Common myeloid progenitor, CD34-positive (primary cell): ENCODE measurements at regions not wholly inside any gene's neighbourhood (a gene's known extent, or its start where the extent isn't known, plus 50 kb on each side); places are given as distances from the start of the nearest gene placed in this dataset.

Experiments
- CTCF ChIA-PET: fragments of 350-600 bp; sonication (Branson Sonifier 250); formaldehyde crosslinking; loops from one replicate; lab custom pipeline; 2021; ENCODE audit warnings: antibody characterized with exemption; lab: Charles Lee
- POLR2A ChIA-PET: fragments of 350-600 bp; sonication (Branson Sonifier 250); formaldehyde crosslinking; loops from one replicate; lab custom pipeline; 2021; ENCODE audit warnings: antibody characterized with exemption; lab: Charles Lee
- DNase-seq, 3 donors: peaks; one replicate each; pipeline versions ENCODE4 v3.0.0 to v3.0.0-alpha.2; 2013
- H3K27ac ChIP-seq, 2 experiments: 1 replicate in 1 of 2; 2 replicates in 1 of 2; pipeline ENCODE4 v1.7.0; 2013; ENCODE audit warnings: inconsistent platforms in 2 of 2, low read length in 2 of 2, mild to moderate bottlenecking in 2 of 2, low read depth in 1 of 2, moderate library complexity in 1 of 2; ENCODE audit not compliant: severe bottlenecking in 2 of 2, insufficient read depth in 1 of 2, poor library complexity in 1 of 2
- H3K27me3 ChIP-seq, 5 experiments: replicated peaks in 2 of 5; 1 replicate in 3 of 5; 2 replicates in 2 of 5; pipeline versions ENCODE4 v1.6.1 to v1.7.0; 2013; ENCODE audit warnings: low read length in 4 of 5, mild to moderate bottlenecking in 2 of 5, moderate library complexity in 2 of 5, inconsistent platforms in 1 of 5; ENCODE audit not compliant: insufficient read depth in 5 of 5, control insufficient read depth in 4 of 5
- H3K36me3 ChIP-seq, 4 experiments: 1 replicate in 2 of 4; 2 replicates in 2 of 4; pipeline versions ENCODE4 v1.6.1 to v1.7.0; 2013; ENCODE audit warnings: low read length in 3 of 4, control low read depth in 1 of 4, mild to moderate bottlenecking in 1 of 4; ENCODE audit not compliant: control insufficient read depth in 4 of 4, insufficient read depth in 4 of 4
- H3K4me1 ChIP-seq, 4 experiments: 1 replicate in 3 of 4; 2 replicates in 1 of 4; pipeline versions ENCODE4 v1.6.1 to v1.7.1; 2013; ENCODE audit warnings: low read length in 3 of 4, mild to moderate bottlenecking in 3 of 4, control low read depth in 1 of 4, inconsistent platforms in 1 of 4, moderate library complexity in 1 of 4; ENCODE audit not compliant: control insufficient read depth in 4 of 4, insufficient read depth in 4 of 4; ENCODE audit errors: control extremely low read depth in 1 of 4
- H3K4me3 ChIP-seq, 7 experiments: 1 replicate in 4 of 7; 2 replicates in 3 of 7; pipeline versions ENCODE4 v1.5.1 to v1.7.0; 2013; ENCODE audit warnings: mild to moderate bottlenecking in 7 of 7, low read length in 6 of 7, moderate library complexity in 6 of 7, inconsistent platforms in 2 of 7, low read depth in 2 of 7, control low read depth in 1 of 7; ENCODE audit not compliant: insufficient read depth in 4 of 7, control insufficient read depth in 1 of 7; ENCODE audit errors: extremely low read depth in 1 of 7
- H3K9me3 ChIP-seq, 5 experiments: 1 replicate in 4 of 5; 2 replicates in 1 of 5; pipeline versions ENCODE4 v1.6.1 to v1.7.1; 2013; ENCODE audit warnings: low read length in 4 of 5, mild to moderate bottlenecking in 2 of 5, inconsistent platforms in 1 of 5, low read depth in 1 of 5, moderate library complexity in 1 of 5; ENCODE audit not compliant: control insufficient read depth in 4 of 5, insufficient read depth in 2 of 5; ENCODE audit errors: control extremely low read depth in 1 of 5
- WGBS: methylation state at CpG from one replicate; pipeline ENCODE4 v1.1.5; 2013; ENCODE audit not compliant: insufficient coverage; 5-methylcytosine and 5-hydroxymethylcytosine counted together

DNA sequence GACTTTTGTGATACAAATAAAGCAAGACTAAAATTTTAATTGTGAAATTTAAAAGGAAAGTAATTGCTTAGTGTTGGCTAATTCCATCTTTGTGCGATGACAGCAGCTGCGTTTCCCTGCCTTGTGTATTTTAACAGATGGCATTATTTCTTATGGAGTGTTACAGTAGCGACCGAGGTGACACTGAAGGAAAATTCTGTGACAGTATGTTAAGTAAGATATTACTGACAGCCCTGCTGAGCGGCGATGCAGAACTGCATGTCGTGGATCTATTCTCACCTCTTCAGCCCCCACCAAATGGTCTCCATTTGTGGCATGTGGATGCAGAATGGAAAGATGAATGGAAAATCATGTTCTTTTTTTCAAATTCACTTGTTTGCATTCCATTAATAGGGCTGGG, 289.4 kb downstream of the RNF144B start:
- Histone ChIP-seq H3K27ac (no peak overlapping the region), H3K27me3 (no peaks in the 10 kb centered on the region), H3K4me1 (no peaks in the 10 kb centered on the region), H3K4me3 (no peak overlapping the region), H3K36me3 (no peaks in the 10 kb centered on the region), H3K9me3 (peaks cover 0 to 4% (median 0%) of the 10 kb centered on the region in 5 experiments)
- 95% methylated on average over 6 of the region's 7 CpGs for WGBS
- no peak for DNase-seq
- ChIA-PET CTCF (no interaction called here), POLR2A (no interaction called here)

DNA sequence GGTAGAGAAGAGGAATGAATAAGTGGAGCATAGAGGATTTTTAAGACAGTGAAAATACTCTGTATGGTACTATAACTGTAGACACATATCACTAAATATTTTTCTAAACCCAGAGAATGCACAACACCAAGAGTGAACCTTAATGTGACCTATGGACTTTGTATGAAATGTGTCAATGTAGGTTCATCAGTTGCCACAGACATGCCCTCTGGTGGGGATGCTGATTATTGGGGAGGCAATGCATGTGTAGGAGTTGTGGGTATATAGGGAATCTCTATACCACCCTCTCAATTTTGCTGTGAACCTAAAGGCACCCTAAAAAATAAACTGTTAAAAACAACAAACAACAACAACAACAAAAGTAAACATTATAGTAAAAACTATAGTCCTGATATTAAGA, 293.7 kb downstream of the RNF144B start:
- H3K4me3 ChIP-seq: no peak overlapping the region
- ChIA-PET CTCF (interaction anchor here (1.4 to 1.5 kb wide), 2 partner anchors 24 to 152 kb away, joined by 3 to 4 read pairs; no protein-coding TSS in a partner anchor), POLR2A (no interaction called here)
- no peak overlapping the region for H3K27ac ChIP-seq
- H3K36me3 ChIP-seq: no peaks in the 10 kb centered on the region
- H3K27me3 ChIP-seq: peaks cover 0 to 4% (median 0%) of the 10 kb centered on the region in 5 experiments
- no peaks in the 10 kb centered on the region for H3K4me1 ChIP-seq
- peaks cover 0 to 4% (median 0%) of the 10 kb centered on the region in 5 experiments for H3K9me3 ChIP-seq
- peak; percentile 1 to 23 (median 1) for DNase-seq

DNA sequence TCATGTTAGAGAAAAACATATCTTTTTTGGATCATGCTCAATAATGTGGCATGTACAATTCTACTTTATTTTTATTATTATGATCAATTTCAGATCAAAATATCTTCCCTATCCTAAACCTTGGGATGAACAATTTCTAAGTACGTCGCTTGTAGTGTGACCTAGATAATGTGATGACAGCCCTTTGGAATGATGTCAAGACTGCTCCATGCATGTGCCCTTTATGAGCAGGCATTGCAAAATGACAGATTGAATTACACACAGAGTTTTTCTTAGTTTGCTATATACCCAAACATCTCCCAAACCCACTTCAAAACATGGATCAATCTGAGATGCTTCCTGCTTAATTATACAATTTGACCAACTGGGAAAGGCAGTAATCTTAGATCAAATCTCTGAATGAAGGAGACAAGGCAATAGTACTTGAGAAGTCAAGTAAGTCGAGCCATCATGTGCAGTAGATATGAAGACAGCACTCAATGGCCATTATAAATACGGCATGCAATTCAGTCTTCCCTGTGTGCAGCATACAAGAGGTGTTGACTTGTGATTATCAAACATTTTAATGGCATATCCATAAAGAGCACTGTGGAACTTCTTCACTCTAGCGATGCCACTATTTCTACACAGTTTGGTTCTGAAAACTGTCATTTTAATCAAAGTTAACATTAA, 294.8 kb downstream of the RNF144B start:
- peaks cover 0 to 4% (median 0%) of the 10 kb centered on the region in 5 experiments for H3K9me3 ChIP-seq
- H3K4me1 ChIP-seq: no peaks in the 10 kb centered on the region
- H3K4me3 ChIP-seq: no peak overlapping the region
- WGBS: 100% methylated on average over 1 of the region's 5 CpGs
- ChIA-PET CTCF (no interaction called here), POLR2A (no interaction called here)
- no peak overlapping the region for H3K27ac ChIP-seq
- peaks cover 0 to 4% (median 0%) of the 10 kb centered on the region in 5 experiments for H3K27me3 ChIP-seq
- DNase-seq: no peak
- H3K36me3 ChIP-seq: no peaks in the 10 kb centered on the region

DNA sequence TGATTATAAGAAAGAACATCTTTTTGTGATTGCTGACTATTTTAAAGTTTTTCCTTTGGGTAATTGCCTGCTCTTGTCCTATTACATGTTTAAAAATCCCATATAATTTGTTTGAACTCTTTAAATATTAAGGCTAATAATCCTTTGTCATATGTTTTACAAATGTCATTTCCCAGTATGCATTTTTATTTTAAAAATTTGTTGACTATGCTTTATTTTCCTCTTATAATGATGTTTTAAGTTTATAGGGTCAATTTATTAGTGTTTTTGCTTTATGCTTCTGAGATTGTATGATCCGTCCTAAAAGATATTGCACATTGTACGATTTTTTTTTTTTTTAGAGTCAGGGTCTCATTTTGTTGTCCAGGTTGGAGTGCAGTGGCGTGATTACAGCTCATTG, 297.2 kb downstream of the RNF144B start:
- POLR2A ChIA-PET: no interaction called here
- H3K4me3 ChIP-seq: no peak overlapping the region
- peaks cover 0 to 4% (median 0%) of the 10 kb centered on the region in 5 experiments for H3K27me3 ChIP-seq
- H3K4me1 ChIP-seq: no peaks in the 10 kb centered on the region
- H3K27ac ChIP-seq: no peak overlapping the region
- H3K36me3 ChIP-seq: no peaks in the 10 kb centered on the region
- CTCF ChIA-PET: no interaction called here
- 82% methylated on average over 3 of the region's 3 CpGs for WGBS
- H3K9me3 ChIP-seq: no peaks in the 10 kb centered on the region
- DNase-seq: no peak

DNA sequence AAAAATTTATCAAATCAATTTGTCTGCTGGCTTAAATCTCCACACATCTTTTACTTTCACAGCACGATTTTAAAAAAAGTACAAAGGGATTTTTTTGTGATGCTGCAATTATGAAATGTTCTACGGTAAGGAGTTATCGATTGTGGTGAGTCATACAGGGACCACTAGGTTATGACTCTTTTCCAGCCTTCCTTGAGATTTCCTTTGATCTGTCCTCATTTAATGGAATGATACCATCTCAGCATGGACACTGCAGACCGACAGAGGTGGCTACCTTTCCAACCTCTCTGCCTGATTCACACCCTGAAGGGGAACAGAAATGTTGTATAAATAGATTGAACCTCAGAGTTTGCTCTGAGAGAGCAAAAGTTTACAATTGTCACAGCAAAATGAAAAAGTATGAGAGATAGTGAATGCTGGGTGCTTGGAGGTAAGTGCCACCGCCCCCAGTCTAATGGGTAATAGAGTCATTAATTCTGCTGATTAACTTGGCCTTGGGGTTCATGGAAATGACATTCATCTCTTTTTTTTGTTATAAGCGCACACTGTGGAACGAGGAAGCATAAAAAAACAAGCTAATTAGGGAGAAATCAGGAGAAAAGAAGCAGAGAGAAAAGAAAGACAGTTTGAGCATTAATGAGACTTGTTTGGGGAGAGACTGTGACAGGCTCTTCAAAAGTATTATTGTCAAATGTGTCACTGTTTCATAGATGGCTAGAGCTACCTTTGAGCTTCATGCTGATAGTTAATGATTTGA, 306.0 kb downstream of the RNF144B start:
- WGBS: 93% methylated on average over 5 of the region's 7 CpGs
- POLR2A ChIA-PET: no interaction called here
- Histone ChIP-seq H3K27ac (no peak overlapping the region), H3K4me1 (no peaks in the 10 kb centered on the region), H3K4me3 (no peak overlapping the region), H3K27me3 (no peaks in the 10 kb centered on the region), H3K9me3 (no peaks in the 10 kb centered on the region), H3K36me3 (no peaks in the 10 kb centered on the region)
- CTCF ChIA-PET: no interaction called here
- DNase-seq: no peak

DNA sequence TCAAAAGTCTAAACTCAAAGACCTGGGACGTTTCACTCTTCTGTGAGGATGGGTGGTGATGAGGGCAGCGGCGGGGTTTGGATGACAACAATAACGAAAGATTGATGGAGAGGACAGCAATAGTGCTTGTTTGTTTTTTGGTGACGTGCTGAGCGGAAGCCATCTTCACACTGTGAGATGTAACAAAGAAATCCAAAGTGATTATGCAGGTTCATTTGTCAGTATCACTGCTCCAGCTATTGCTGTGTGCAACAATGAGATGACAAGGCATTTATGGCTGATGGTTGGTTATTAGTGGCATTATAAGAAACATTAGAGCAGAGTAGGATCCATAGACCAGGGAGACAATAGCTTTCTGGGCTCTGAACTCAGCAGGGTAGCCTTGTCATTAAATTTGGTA, 306.7 kb downstream of the RNF144B start:
- 94% methylated on average over 5 of the region's 6 CpGs for WGBS
- H3K4me1 ChIP-seq: no peaks in the 10 kb centered on the region
- no peak overlapping the region for H3K27ac ChIP-seq
- H3K27me3 ChIP-seq: no peaks in the 10 kb centered on the region
- H3K36me3 ChIP-seq: no peaks in the 10 kb centered on the region
- POLR2A ChIA-PET: no interaction called here
- no peaks in the 10 kb centered on the region for H3K9me3 ChIP-seq
- CTCF ChIA-PET: no interaction called here
- no peak overlapping the region for H3K4me3 ChIP-seq
- DNase-seq: no peak

DNA sequence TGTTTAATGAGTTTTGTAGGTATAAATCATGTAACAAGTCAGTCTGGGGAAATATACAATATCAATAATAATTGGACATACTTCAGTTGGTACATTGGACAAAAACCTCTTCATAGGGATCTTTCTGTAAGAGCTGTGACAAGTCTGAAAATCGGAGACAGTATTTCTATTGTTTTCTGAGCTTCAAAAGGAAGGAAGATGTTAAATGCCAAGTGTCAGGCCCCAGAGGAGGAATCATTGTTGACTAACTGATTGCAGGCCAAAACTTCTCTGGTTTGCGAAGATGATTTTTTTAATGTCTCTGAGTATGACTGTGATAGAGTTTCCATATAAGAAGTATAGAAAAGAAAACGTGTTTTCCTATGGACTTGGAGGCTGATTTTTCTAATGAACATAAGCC, 316.4 kb downstream of the RNF144B start:
- Histone ChIP-seq H3K27ac (no peak overlapping the region), H3K4me1 (no peaks in the 10 kb centered on the region), H3K36me3 (no peaks in the 10 kb centered on the region), H3K27me3 (peaks cover 0 to under 1% (median 0%) of the 10 kb centered on the region in 5 experiments), H3K9me3 (no peaks in the 10 kb centered on the region), H3K4me3 (no peak overlapping the region)
- DNase-seq: no peak
- WGBS: 82% methylated on average over 1 of the region's 3 CpGs
- CTCF ChIA-PET: no interaction called here
- POLR2A ChIA-PET: no interaction called here
